Bronchial epithelial cell (primary cell): ENCODE measurements at regions not wholly inside any gene's neighbourhood (a gene's known extent, or its start where the extent isn't known, plus 50 kb on each side); places are given as distances from the start of the nearest gene placed in this dataset.
A peak's percentile ranks its signal among the peaks of the same experiment; 100 is the strongest.

ENCODE experiments used
- DNase-seq: peaks from one replicate; pipeline ENCODE4 v3.0.0-alpha.2; 2010; ENCODE audit warnings: low read depth
- FAIRE-seq: peaks from 2 replicates; lab custom pipeline; 2011; peaks lifted over from hg19 to GRCh38; lab: Jason Lieb, UNC
- H3K27me3 ChIP-seq: 2 replicates; pipeline ENCODE4 v1.5.1; 2011; ENCODE audit warnings: low read length; ENCODE audit not compliant: control insufficient read depth, insufficient read depth
- H3K36me3 ChIP-seq: 2 replicates; pipeline ENCODE4 v1.5.1; 2011; ENCODE audit warnings: low read length; ENCODE audit not compliant: control insufficient read depth, insufficient read depth
- H3K4me3 ChIP-seq: 2 replicates; pipeline ENCODE4 v1.5.1; 2011; ENCODE audit warnings: mild to moderate bottlenecking, low read depth, low read length, control low read depth
- TF ChIP-seq, protein P1 (sequence below): IDR thresholded peaks from 2 replicates; pipeline ENCODE4 v1.5.1; 2011; ENCODE audit warnings: mild to moderate bottlenecking, moderate library complexity, low read length, control low read depth, inconsistent platforms; ENCODE audit not compliant: insufficient read depth, severe bottlenecking

DNA sequence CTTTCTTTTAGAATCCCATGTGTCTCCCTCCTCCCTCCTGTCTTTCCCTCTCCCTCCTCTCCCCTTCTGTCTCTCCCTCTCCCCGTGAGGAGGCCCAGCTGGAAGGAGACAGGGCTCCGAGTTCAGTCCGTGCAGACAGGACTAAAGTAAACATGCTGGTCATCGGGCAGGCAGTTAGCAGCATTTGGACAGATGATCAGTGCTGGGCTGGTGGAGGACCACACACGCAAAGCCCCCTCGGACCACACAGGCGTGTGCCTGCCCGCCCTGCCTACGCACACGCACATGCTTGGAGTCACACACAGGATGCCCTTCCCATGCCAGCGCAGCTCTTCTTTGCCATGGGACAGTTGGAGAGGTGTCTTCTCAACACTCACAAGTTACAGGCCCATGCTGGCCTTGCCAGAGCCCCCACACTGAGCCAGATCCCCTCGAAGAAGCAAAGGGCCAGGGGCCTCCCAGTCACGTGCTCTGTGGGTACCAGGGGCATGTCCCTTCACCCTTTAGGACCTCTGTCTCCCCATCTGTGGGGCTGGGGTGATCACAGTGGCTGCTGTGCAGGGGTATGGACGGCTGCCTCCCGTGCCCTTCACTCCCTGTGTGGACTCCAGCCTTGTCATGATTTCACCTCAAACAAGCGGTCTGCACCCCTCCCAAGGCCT is 215.7 kb upstream of the FOXF1 start:
- TF ChIP-seq, protein P1, sequence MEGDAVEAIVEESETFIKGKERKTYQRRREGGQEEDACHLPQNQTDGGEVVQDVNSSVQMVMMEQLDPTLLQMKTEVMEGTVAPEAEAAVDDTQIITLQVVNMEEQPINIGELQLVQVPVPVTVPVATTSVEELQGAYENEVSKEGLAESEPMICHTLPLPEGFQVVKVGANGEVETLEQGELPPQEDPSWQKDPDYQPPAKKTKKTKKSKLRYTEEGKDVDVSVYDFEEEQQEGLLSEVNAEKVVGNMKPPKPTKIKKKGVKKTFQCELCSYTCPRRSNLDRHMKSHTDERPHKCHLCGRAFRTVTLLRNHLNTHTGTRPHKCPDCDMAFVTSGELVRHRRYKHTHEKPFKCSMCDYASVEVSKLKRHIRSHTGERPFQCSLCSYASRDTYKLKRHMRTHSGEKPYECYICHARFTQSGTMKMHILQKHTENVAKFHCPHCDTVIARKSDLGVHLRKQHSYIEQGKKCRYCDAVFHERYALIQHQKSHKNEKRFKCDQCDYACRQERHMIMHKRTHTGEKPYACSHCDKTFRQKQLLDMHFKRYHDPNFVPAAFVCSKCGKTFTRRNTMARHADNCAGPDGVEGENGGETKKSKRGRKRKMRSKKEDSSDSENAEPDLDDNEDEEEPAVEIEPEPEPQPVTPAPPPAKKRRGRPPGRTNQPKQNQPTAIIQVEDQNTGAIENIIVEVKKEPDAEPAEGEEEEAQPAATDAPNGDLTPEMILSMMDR = no peak
- FAIRE-seq (no peak), DNase-seq (no peak)
- no peaks in the 10 kb centered on the region for H3K27me3 ChIP-seq
- H3K36me3 ChIP-seq = no peaks in the 10 kb centered on the region
- H3K4me3 ChIP-seq = no peak overlapping the region

DNA sequence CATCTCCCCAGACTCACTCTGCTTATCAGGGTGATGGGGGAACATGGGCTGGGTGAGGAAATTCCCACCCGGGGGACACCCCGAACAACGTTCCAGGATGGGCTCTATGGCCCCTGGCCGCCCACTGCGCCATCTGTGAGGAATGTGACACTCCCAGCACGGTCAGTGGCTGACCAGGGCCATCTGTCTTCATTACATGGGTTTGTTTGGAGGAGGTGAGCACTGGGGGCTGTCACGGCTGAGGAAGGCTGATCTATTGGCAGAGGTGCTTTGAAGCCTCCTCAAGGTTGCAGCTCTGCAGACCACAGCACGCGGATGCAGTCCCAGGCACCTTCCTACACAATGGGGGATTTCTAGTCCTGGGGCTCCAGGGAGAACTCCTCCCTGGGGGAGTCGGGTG is 214.1 kb upstream of the FOXF1 start:
- H3K27me3 ChIP-seq = peaks cover 2% of the 10 kb centered on the region
- no peak for DNase-seq
- no peak overlapping the region for H3K4me3 ChIP-seq
- TF ChIP-seq, protein P1 = no peak
- no peak for FAIRE-seq
- no peaks in the 10 kb centered on the region for H3K36me3 ChIP-seq

DNA sequence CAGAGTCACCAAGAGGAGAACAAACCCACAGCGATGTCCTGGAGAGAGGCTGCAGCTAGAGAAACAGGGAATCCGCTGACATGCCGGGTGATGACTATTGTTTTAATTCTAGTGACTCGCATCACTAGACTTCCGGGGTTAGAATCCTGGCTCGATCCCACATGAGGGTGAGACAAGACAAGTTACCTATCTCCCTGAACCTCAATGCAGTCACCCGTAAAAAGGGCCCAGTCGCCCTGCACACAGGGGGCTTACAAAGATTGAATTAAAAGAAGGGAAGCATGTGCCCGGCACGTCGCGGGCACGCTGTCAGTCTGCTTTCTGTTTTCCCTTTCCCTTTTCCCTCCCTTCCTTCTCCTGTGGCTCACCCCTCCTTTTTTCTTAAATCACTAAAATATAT is 212.9 kb upstream of the FOXF1 start:
- FAIRE-seq = no peak
- H3K4me3 ChIP-seq = no peak overlapping the region
- peaks cover 2% of the 10 kb centered on the region for H3K27me3 ChIP-seq
- TF ChIP-seq, protein P1 = no peak
- no peaks in the 10 kb centered on the region for H3K36me3 ChIP-seq
- DNase-seq = no peak

DNA sequence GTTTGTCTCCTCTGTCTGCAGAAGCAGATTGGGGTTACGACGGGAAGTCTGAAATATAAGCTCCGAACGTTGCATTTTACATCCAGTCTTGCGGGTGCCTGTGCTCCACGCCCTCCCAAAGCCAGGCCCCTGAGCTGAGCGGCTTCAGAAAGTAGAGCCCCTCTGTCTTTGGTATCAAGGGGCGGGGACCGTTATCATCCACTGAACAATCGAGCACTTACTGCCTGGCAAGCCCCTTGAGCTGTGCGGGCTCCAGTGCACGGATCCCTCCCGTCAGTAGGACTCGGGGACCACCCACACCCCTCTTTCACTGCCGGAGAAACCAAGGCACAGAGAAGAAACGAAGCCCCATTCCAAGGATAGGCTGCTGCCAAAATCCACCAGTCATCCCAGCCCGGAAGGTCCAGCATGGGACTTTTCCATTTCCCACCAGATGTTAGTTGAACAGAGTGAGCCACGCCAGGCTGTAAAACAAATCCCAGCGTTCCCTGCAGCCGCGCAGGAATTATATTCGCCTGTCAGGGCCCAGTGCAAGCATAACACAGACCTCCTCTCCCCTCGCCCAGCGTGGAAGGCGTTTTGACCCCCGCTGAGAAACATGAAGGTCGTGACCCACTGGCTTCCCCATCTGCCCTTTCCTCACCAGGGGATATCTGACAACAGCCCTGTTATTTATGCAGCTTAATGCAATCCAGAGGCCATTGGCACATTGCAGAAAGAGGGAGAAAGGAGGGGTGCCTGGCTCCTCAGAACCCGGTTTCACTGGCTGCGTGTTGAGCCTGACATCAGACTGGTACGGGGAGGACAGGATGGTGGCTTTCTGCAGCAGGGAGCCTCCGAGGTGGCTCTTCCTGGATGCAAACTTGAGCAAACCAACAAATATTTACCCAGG is 212.2 kb upstream of the FOXF1 start:
- TF ChIP-seq, protein P1 = no peak
- FAIRE-seq = peak; percentile 47
- Histone ChIP-seq H3K36me3 (no peaks in the 10 kb centered on the region), H3K4me3 (no peak overlapping the region), H3K27me3 (peaks cover 2% of the 10 kb centered on the region)
- DNase-seq = no peak

DNA sequence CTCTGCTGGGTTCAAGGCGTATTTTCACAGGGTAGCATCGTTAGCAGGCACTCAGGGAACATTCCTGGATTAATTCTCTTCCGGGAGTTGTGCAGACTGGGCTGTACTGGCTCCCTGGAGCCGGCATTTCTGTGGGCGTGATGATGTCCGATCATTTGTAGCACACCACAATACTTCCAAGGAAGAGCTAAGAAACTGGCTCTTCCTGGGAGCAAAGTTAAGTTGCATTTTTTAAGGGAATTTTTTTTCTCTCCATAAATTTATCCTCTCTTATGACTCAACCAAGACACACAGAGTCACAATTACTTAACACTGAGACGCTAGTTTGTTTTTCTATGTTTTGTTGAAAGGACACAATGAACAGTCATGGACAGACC is 211.6 kb upstream of the FOXF1 start:
- FAIRE-seq (no peak), DNase-seq (no peak)
- peaks cover 2% of the 10 kb centered on the region for H3K27me3 ChIP-seq
- TF ChIP-seq, protein P1 = no peak
- no peaks in the 10 kb centered on the region for H3K36me3 ChIP-seq
- H3K4me3 ChIP-seq = no peak overlapping the region
